AG09309 (cell line): ENCODE measurements at regions not wholly inside any gene's neighbourhood (a gene's known extent, or its start where the extent isn't known, plus 50 kb on each side); places are given as distances from the start of the nearest gene placed in this dataset.
"Not testable (repeated sequence)": the region's sequence is repeated elsewhere in the genome, so short reads cannot be mapped to it uniquely, and the experiment has no call there.

Source experiments
- DNase-seq: peaks from one replicate; pipeline ENCODE4 v3.0.0-alpha.2; 2010; ENCODE audit warnings: low read depth
- H3K4me3 ChIP-seq: 2 replicates; pipeline ENCODE4 v1.5.1; 2011; ENCODE audit warnings: mild to moderate bottlenecking, low read depth, low read length, moderate library complexity; ENCODE audit not compliant: control insufficient read depth
- CTCF ChIP-seq: IDR thresholded peaks from 2 replicates; pipeline ENCODE4 v1.5.1; 2011; ENCODE audit warnings: mild to moderate bottlenecking, low read depth, low read length, inconsistent platforms; ENCODE audit not compliant: insufficient read depth, control insufficient read depth; ENCODE audit errors: missing control alignments

- TF ChIP-seq CTCF = no peak
- no peak for DNase-seq
- no peak overlapping the region for H3K4me3 ChIP-seq
Measured at GRCh38 chr2:224155371-224155770, 116.3 kb upstream of the SERPINE2 start.

- H3K4me3 ChIP-seq = no peak overlapping the region
- no peak for TF ChIP-seq CTCF
- no peak for DNase-seq
Measured at GRCh38 chr2:224151680-224152310, 112.7 kb upstream of the SERPINE2 start.

- DNase-seq = no peak
- H3K4me3 ChIP-seq = no peak overlapping the region
- TF ChIP-seq CTCF = no peak
Measured at GRCh38 chr2:224151161-224151560, 112.1 kb upstream of the SERPINE2 start.

GRCh38 chr2:224148058-224148457 is 109.0 kb upstream of the SERPINE2 start:
- DNase-seq, H3K4me3 ChIP-seq: not testable (repeated sequence)

GRCh38 chr2:224147174-224147573 is 108.1 kb upstream of the SERPINE2 start:
- TF ChIP-seq CTCF = no peak
- H3K4me3 ChIP-seq = no peak overlapping the region
- DNase-seq = no peak

- no peak overlapping the region for H3K4me3 ChIP-seq
- no peak for DNase-seq
- TF ChIP-seq CTCF = no peak
Measured at GRCh38 chr2:224146356-224147160, 107.5 kb upstream of the SERPINE2 start.

GRCh38 chr2:224145751-224146355 is 106.8 kb upstream of the SERPINE2 start:
- H3K4me3 ChIP-seq = no peak overlapping the region
- peak; percentile 65 for DNase-seq
- TF ChIP-seq CTCF = no peak
